ENCODE measurements at regions not wholly inside any gene's neighbourhood (a gene's known extent, or its start where the extent isn't known, plus 50 kb on each side); places are given as distances from the start of the nearest gene placed in this dataset.
"Not testable (repeated sequence)": the region's sequence is repeated elsewhere in the genome, so short reads cannot be mapped to it uniquely, and the experiment has no call there.

DNA sequence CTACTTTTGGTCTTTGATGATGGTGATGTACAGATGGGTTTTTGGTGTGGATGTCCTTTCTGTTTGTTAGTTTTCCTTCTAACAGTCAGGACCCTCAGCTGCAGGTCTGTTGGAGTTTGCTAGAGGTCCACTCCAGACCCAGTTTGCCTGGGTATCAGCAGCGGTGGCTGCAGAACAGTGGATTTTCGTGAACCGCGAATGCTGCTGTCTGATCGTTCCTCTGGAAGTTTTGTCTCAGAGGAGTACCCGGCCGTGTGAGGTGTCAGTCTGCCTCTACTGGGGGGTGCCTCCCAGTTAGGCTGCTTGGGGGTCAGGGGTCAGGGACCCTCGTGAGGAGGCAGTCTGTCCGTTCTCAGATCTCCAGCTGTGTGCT is 56.6 kb upstream of the TNFAIP8 start:
- ATAC-seq (ENCODE audit: low FRiP score); DNase-seq (ENCODE audit: low spot score): not testable (repeated sequence)

DNA sequence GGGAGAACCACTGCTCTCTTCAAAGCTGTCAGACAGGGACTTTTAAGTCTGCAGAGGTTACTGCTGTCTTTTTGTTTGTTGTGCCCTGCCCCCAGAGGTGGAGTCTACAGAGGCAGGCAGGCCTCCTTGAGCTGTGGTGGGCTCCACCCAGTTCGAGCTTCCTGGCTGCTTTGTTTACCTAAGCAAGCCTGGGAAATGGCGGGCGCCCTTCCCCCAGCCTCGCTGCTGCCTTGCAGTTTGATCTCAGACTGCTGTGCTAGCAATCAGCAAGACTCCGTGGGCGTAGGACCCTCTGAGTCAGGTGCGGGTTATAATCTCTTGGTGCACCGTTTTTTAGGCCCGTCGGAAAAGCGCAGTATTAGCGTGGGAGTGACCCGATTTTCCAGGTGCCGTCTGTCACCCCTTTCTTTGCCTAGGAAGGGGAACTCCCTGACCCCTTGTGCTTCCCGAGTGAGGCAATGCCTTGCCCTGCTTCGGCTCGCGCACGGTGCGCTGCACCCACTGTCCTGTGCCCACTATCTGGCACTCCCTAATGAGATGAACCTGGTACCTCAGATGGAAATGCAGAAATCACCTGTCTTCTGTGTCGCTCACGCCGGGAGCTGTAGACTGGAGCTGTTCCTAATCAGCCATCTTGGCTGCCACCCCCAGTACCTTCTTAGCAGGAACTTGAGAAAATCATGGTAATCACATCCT is 56.1 kb upstream of the TNFAIP8 start:
- not testable (repeated sequence) for ATAC-seq (ENCODE audit: low FRiP score)

DNA sequence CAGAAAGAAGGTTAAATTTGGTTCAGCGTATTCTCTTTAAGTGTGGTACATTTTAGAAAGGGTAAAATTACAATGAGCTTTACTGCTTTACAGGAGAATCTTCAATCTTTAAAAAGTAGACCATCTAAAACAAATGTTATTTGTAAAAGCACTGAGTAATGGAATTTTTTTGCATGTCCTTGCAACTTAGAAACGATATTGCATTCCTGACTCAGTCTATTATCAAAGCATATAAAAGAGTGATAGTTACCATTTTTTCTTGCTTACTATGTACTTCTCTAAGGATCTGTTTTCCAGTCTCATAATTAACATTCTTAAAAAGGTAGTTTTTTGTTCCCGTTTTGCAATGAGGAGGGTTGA is 55.5 kb upstream of the TNFAIP8 start:
- ATAC-seq (ENCODE audit: low FRiP score) = no peak
- TF ChIP-seq, protein P1, sequence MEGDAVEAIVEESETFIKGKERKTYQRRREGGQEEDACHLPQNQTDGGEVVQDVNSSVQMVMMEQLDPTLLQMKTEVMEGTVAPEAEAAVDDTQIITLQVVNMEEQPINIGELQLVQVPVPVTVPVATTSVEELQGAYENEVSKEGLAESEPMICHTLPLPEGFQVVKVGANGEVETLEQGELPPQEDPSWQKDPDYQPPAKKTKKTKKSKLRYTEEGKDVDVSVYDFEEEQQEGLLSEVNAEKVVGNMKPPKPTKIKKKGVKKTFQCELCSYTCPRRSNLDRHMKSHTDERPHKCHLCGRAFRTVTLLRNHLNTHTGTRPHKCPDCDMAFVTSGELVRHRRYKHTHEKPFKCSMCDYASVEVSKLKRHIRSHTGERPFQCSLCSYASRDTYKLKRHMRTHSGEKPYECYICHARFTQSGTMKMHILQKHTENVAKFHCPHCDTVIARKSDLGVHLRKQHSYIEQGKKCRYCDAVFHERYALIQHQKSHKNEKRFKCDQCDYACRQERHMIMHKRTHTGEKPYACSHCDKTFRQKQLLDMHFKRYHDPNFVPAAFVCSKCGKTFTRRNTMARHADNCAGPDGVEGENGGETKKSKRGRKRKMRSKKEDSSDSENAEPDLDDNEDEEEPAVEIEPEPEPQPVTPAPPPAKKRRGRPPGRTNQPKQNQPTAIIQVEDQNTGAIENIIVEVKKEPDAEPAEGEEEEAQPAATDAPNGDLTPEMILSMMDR (IDR thresholded peaks at IDR 0.05) = no peak
- DNase-seq (ENCODE audit: low spot score) = no peak

More for the DNA sequence above, 56.1 kb upstream of the TNFAIP8 start:
- DNase-seq (ENCODE audit: low spot score) = not testable (repeated sequence)

DNA sequence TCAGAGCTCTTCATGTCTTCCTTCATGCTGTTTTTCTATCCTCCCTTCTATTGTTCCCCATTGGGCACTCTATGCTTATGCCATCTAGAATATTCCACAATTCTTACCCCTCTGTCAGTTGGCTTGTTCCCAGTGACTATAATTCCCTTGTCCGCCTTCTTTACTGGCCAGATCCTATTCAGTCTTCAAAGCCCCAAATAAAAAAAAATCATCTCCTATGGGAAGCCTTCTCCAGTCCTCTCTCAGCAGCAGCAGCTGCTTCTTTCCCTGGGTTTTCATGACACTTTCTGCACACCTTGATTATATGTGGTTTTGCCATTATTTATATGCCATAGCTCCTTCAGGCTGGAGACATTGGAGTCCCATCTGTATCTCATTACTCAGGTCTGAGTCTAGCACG is 54.6 kb upstream of the TNFAIP8 start:
- no peak for ATAC-seq (ENCODE audit: low FRiP score)
- no peak for DNase-seq (ENCODE audit: low spot score)
- TF ChIP-seq, protein P1 (IDR thresholded peaks at IDR 0.05) = no peak

- TF ChIP-seq, protein P1 (IDR thresholded peaks at IDR 0.05) = no peak
- no peak for DNase-seq (ENCODE audit: low spot score)
Measured at GRCh38 chr5:119301906-119302305, 53.9 kb upstream of the TNFAIP8 start.

GRCh38 chr5:119302449-119302848 is 53.4 kb upstream of the TNFAIP8 start:
- TF ChIP-seq, protein P1 (IDR thresholded peaks at IDR 0.05) = no peak
- ATAC-seq (ENCODE audit: low FRiP score) (peak; percentile 51), DNase-seq (ENCODE audit: low spot score) (no peak)

More at GRCh38 chr5:119301906-119302305, 53.9 kb upstream of the TNFAIP8 start:
- no peak for ATAC-seq (ENCODE audit: low FRiP score)

DNA sequence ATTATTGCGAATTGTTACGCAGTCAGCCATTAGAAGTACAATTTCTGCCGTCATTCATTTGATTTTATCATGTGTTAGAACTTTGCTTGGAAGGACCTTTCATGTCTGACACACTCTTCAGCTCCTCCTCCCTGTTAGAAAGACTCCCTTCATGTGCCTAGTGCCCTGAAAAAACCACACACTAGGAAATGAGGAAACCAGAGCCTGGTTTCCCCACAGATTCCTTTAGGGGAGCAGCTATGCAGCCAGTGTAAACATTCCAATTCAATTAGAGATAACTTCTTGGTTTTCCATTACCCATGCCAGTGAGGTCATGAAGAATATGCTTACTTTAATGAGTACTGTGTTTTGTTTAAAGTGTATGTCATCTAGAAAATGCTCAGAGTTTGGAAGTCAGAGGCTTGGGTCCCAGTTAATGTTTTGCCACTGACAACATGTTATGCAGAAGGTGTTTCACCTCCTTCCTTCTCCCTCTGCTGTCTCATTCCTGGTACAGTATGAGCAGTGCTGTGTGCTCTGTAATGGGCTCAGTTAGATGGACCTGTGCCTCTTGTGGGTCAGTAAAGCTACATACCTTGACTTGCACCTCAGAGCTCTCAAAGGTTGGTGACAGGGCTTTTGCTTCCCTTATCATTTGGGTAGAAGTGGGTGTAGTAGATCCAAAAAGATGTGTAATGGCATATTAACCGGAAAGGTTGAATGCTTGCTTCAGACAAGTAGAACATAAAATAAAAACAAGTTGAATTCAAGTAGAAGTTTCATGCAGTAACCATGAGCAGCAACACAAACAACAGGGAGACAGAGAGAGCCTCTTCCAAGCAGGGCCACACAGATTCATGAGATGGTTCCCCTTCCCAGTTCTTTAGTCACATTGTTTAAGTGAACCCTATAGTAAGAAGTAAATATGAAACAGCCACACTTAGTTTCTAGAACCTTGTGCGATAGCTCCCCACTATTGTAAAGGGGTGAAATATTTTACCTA is 52.6 kb upstream of the TNFAIP8 start:
- ATAC-seq (ENCODE audit: low FRiP score) (peak; percentile 84), DNase-seq (ENCODE audit: low spot score) (no peak)
- TF ChIP-seq, protein P1 (IDR thresholded peaks at IDR 0.05) = no peak

Data from omental fat pad (tissue), 3 donors.